ENCODE measurements at regions not wholly inside any gene's neighbourhood (a gene's known extent, or its start where the extent isn't known, plus 50 kb on each side); places are given as distances from the start of the nearest gene placed in this dataset.

GRCh38 chr6:113651920-113652319 is 205.2 kb upstream of the MARCKS start:
- DNase-seq (ENCODE audit: low read depth in 1 of 2, low spot score in 1 of 2), result no peak
- no peak for TF ChIP-seq JUND (IDR thresholded peaks at IDR 0.05; ENCODE audit: low read depth)
- in situ Hi-C loops (cut with HindIII; ENCODE audit: low pct_unique_long_range_greater_than_20kb, low sequenced_read_pairs), result no loop called here

- no peak for DNase-seq (ENCODE audit: low read depth in 1 of 2, low spot score in 1 of 2)
- in situ Hi-C loops (cut with HindIII; ENCODE audit: low pct_unique_long_range_greater_than_20kb, low sequenced_read_pairs), result no loop called here
- TF ChIP-seq JUND (IDR thresholded peaks at IDR 0.05; ENCODE audit: low read depth), result no peak
Observed at GRCh38 chr6:113653275-113653674, 203.9 kb upstream of the MARCKS start.

GRCh38 chr6:113654396-113654795 is 202.7 kb upstream of the MARCKS start:
- in situ Hi-C loops (cut with HindIII; ENCODE audit: low pct_unique_long_range_greater_than_20kb, low sequenced_read_pairs), result no loop called here
- DNase-seq (ENCODE audit: low read depth in 1 of 2, low spot score in 1 of 2), result peak in 1 of 2 experiments; percentile 58

DNA sequence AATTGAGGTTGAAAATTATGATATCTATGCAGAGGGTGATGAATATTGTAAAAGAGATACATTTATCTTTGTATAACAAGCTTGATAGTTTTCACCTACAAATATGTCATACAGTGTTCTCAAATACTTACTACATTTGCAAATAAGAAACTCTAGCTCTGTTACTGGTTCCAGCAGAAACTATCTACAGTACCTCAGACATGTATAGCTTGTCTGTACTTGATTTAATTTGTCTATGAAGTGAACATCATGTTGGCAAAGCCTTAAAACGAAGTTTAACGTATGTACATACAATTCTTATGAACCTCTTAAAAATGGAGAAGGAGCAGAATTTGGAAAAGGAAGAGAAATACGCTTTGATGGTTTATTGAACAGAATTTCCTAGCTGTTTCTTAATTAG is 201.4 kb upstream of the MARCKS start:
- in situ Hi-C loops (cut with HindIII; ENCODE audit: low pct_unique_long_range_greater_than_20kb, low sequenced_read_pairs), result no loop called here
- no peak for TF ChIP-seq JUND (IDR thresholded peaks at IDR 0.05; ENCODE audit: low read depth)
- no peak for DNase-seq (ENCODE audit: low read depth in 1 of 2, low spot score in 1 of 2)

More at GRCh38 chr6:113654396-113654795, 202.7 kb upstream of the MARCKS start:
- TF ChIP-seq JUND (IDR thresholded peaks at IDR 0.05; ENCODE audit: low read depth), result no peak

DNA sequence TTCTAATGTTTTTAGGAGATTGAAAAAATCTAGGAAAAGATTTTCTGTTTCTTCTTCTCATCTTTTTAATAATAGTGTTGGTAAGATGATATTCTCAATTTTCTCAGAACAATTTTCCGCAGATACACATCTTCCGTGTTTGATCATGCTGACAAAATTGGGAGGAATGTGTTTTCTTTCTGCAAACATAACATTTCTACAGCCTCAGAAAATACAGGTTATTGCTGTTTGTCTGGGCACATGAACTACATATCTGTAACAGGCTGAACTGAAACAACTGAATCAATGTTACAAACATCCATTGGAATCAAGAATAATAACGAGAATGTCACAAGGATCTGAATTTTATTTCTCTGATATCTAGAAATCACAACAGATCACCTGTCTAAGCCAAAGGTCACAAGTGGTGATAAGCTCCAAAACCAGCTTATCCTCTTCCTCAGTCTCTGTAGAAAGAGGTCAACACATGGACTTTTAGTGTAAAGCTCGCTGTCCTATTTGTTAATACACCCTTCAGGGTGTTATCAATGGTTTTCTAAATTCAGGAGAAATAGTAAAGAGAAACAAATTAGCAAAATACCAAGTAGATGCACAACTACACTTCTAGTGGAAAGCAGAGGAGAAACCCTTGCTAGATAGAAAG is 197.3 kb upstream of the MARCKS start:
- in situ Hi-C loops (cut with HindIII; ENCODE audit: low pct_unique_long_range_greater_than_20kb, low sequenced_read_pairs), result no loop called here
- no peak for TF ChIP-seq JUND (IDR thresholded peaks at IDR 0.05; ENCODE audit: low read depth)
- DNase-seq (ENCODE audit: low read depth in 1 of 2, low spot score in 1 of 2), result no peak

GRCh38 chr6:113660819-113661218 is 196.3 kb upstream of the MARCKS start:
- no peak for TF ChIP-seq JUND (IDR thresholded peaks at IDR 0.05; ENCODE audit: low read depth)
- in situ Hi-C loops (cut with HindIII; ENCODE audit: low pct_unique_long_range_greater_than_20kb, low sequenced_read_pairs), result no loop called here
- DNase-seq (ENCODE audit: low read depth in 1 of 2, low spot score in 1 of 2), result no peak

- DNase-seq (ENCODE audit: low read depth in 1 of 2, low spot score in 1 of 2), result no peak
- in situ Hi-C loops (cut with HindIII; ENCODE audit: low pct_unique_long_range_greater_than_20kb, low sequenced_read_pairs), result no loop called here
- no peak for TF ChIP-seq JUND (IDR thresholded peaks at IDR 0.05; ENCODE audit: low read depth)
Observed at GRCh38 chr6:113662093-113662665, 195.0 kb upstream of the MARCKS start.

DNA sequence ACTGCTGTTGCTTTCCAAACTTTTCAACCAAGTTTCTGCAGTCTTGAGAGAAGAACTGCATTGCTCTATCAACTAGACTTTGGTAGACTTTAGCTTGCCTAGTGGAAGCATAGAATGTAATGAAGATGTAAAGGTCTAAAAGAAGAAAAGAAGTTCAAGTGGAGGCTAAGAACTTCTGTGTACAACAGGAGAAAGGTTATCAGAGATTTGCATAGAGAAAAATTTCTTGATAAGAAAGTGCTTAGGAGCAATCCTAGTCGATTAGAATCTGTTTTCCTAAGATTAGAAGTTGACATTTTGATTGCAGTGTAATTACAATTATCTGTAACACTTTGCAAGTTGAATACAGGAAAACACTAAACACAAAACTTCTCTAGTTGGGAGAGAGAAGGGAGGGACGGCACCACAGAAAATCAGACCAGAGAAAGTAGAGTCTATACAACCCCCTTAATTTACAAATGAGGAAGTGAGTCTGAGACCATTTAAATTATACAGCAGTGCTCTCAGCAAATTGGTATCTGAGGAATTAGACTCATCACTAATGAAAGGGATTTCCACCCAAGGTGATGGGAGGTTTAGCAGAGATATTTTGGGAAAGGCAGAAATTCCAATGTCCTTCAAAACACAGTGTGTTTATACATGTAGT is 194.3 kb upstream of the MARCKS start:
- no peak for DNase-seq (ENCODE audit: low read depth in 1 of 2, low spot score in 1 of 2)
- TF ChIP-seq JUND (IDR thresholded peaks at IDR 0.05; ENCODE audit: low read depth), result no peak
- in situ Hi-C loops (cut with HindIII; ENCODE audit: low pct_unique_long_range_greater_than_20kb, low sequenced_read_pairs), result no loop called here

GRCh38 chr6:113664909-113665308 is 192.2 kb upstream of the MARCKS start:
- TF ChIP-seq JUND (IDR thresholded peaks at IDR 0.05; ENCODE audit: low read depth), result no peak
- DNase-seq (ENCODE audit: low read depth in 1 of 2, low spot score in 1 of 2), result no peak
- in situ Hi-C loops (cut with HindIII; ENCODE audit: low pct_unique_long_range_greater_than_20kb, low sequenced_read_pairs), result no loop called here

GRCh38 chr6:113668641-113669408 is 188.3 kb upstream of the MARCKS start:
- in situ Hi-C loops (cut with HindIII; ENCODE audit: low pct_unique_long_range_greater_than_20kb, low sequenced_read_pairs), result no loop called here
- no peak for DNase-seq (ENCODE audit: low read depth in 1 of 2, low spot score in 1 of 2)
- TF ChIP-seq JUND (IDR thresholded peaks at IDR 0.05; ENCODE audit: low read depth), result no peak

DNA sequence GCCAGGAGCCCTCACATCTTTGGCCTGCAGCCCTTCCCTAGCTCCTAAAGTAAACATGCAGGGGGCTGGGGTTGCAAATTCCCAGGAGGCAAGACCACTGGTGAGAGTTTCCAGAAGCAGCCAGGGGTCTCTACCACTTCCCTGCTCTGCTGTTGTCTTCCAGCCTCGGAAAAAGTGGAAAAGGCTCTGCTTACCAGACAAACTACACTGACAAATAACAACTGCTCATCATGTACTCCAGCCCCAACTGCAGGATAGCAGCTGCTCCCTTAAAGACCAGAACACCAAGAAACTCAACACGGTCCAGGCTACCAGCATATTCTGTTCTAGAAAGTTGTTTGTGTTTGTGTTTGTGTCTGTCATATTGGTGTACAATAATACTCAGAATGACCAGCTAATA is 187.5 kb upstream of the MARCKS start:
- in situ Hi-C loops (cut with HindIII; ENCODE audit: low pct_unique_long_range_greater_than_20kb, low sequenced_read_pairs), result no loop called here
- TF ChIP-seq JUND (IDR thresholded peaks at IDR 0.05; ENCODE audit: low read depth), result no peak
- no peak for DNase-seq (ENCODE audit: low read depth in 1 of 2, low spot score in 1 of 2)

- TF ChIP-seq JUND (IDR thresholded peaks at IDR 0.05; ENCODE audit: low read depth), result no peak
- no peak for DNase-seq (ENCODE audit: low read depth in 1 of 2, low spot score in 1 of 2)
- in situ Hi-C loops (cut with HindIII; ENCODE audit: low pct_unique_long_range_greater_than_20kb, low sequenced_read_pairs), result no loop called here
Observed at GRCh38 chr6:113671421-113671820, 185.7 kb upstream of the MARCKS start.
